AG10803 (cell line): ENCODE measurements at regions not wholly inside any gene's neighbourhood (a gene's known extent, or its start where the extent isn't known, plus 50 kb on each side); places are given as distances from the start of the nearest gene placed in this dataset.

ENCODE experiments used
- DNase-seq: peaks from one replicate; pipeline ENCODE4 v3.0.0; 2010; ENCODE audit warnings: low read depth
- H3K4me3 ChIP-seq: 2 replicates; pipeline ENCODE4 v1.5.1; 2011; ENCODE audit warnings: mild to moderate bottlenecking, low read length, control low read depth
- TF ChIP-seq, protein P1 (sequence below): conservative IDR thresholded peaks from 2 replicates; pipeline ENCODE4 v1.5.1; 2011; ENCODE audit warnings: mild to moderate bottlenecking, low read length, control low read depth, inconsistent platforms

DNA sequence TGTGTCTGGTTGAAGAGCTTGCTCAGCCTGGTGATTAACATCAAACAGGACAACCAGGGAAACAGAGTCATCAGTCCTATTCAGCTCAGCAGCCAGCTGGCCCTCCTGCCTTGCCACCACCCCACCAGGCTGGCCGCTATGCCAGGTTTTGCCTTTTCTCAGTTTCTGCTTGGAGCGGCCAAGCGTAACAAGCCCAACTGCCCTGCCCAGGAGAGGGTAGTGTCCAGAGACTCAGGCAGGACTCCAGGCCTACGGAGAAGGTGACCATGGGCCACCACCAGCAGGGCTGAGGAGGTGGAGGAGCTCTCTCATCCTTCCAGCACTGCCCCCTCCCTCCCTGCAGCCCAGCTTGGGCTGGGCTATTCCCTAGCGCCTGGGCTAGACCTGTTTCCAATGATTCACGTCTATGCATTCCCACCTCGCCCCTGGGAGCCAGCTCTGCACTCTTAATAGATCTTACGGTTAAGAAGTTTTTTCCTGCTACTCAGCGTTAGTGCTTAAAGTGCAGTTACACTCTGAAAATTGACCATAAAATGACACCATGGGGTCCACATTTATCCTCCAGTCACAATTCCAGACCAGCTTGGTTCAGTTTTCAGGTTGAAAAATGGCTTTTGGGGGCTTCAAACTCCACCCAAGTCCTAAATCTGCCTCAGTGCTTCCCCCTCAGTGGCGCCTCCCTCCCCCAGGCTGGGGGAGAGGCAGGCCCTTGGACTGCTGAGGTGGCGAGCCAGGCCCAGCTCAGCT, 124.0 kb upstream of the PJA1 start:
- H3K4me3 ChIP-seq = no peak overlapping the region
- DNase-seq = no peak
- TF ChIP-seq, protein P1, sequence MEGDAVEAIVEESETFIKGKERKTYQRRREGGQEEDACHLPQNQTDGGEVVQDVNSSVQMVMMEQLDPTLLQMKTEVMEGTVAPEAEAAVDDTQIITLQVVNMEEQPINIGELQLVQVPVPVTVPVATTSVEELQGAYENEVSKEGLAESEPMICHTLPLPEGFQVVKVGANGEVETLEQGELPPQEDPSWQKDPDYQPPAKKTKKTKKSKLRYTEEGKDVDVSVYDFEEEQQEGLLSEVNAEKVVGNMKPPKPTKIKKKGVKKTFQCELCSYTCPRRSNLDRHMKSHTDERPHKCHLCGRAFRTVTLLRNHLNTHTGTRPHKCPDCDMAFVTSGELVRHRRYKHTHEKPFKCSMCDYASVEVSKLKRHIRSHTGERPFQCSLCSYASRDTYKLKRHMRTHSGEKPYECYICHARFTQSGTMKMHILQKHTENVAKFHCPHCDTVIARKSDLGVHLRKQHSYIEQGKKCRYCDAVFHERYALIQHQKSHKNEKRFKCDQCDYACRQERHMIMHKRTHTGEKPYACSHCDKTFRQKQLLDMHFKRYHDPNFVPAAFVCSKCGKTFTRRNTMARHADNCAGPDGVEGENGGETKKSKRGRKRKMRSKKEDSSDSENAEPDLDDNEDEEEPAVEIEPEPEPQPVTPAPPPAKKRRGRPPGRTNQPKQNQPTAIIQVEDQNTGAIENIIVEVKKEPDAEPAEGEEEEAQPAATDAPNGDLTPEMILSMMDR = no peak

DNA sequence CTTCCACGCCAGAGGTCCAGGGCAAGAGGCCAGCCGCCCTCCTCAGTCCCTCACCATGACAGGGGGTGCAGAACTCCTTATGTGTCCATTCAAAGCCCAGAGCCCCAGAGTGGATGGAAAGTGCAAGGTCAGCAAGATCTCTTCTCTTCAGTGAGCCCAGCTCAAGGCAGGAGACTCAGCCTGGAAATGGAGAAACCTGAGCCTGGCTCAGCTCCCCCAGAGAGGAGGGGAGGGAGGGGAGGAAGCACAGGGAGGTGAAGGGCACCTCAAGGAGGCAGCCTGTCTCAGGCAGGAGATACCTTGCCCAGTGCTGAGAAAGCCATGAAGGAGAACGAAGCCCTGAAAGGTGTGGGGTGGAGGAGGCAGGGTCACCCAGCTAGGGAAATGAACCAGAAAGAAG, 121.8 kb upstream of the PJA1 start:
- TF ChIP-seq, protein P1 = no peak
- no peak overlapping the region for H3K4me3 ChIP-seq
- DNase-seq = no peak

DNA sequence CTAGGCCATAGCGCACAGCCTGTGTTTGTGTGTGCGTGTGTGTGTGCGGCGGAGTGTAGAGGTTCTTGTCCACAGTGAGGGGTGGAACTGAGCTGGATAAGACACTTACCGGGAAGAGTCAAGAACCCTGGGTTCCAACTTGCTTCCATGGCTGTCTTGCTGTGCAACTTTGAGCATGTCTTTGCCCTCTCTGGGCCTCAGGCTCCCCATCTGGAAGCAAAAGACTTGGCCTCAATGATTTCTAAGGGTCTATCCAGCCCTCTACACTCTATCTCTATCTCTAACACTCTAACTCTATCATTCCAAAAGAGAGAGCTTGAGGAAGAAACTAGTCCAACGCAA, 121.3 kb upstream of the PJA1 start:
- no peak overlapping the region for H3K4me3 ChIP-seq
- DNase-seq = no peak
- TF ChIP-seq, protein P1 = no peak

DNA sequence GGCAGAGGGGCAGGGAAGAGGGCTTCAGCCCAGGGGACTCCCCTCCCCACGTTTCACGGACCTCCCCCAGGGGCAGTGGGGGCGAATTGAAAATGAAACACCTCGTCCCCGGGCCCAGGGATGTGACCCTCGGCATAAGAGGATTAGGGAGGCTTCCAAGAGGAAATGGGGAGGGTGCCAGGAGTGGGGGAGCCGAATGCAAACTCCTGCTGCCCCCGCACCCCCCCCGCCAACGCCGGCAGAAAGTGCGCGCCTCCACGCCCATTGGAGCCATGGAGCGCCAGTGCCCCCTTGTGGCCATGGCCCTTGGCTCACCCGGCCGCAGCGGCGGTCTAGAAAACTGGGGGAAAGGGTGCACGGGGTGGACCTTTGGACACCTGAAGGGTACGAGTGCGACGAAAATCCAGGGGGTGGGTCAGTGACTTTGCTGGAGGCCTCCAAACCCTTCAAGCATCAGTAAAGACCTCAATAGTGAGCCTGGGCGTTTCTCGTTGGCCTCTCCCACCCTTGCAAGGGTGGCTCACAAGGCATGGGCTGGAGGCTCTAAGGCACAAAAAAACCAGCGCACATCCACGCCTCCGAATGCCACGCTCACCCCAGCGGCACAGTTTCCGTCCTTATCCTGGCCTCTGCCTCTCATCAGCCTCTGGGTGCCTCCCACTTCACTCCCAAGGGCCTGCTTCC, 120.8 kb upstream of the PJA1 start:
- no peak for DNase-seq
- H3K4me3 ChIP-seq = peak overlapping the region; percentile 53
- TF ChIP-seq, protein P1 = peak; percentile 69

GRCh38 chrX:69285401-69285877, 120.2 kb upstream of the PJA1 start:
- TF ChIP-seq, protein P1 = no peak
- peak overlapping the region; percentile 53 for H3K4me3 ChIP-seq
- no peak for DNase-seq

GRCh38 chrX:69284491-69284890, 119.2 kb upstream of the PJA1 start:
- H3K4me3 ChIP-seq = no peak overlapping the region
- TF ChIP-seq, protein P1 = no peak
- no peak for DNase-seq
